GM21423 (cell line): ENCODE measurements at regions not wholly inside any gene's neighbourhood (a gene's known extent, or its start where the extent isn't known, plus 50 kb on each side); places are given as distances from the start of the nearest gene placed in this dataset.

Source experiments
- ATAC-seq: cut with Tn5 transposase; IDR thresholded peaks from one replicate; pipeline ENCODE4 v1.9.1; 2021; ENCODE audit warnings: mild to moderate bottlenecking, moderate library complexity; ENCODE audit not compliant: unreplicated experiment

GRCh38 chr3:18008706-18009368 lies 266.4 kb upstream of the TBC1D5 start:
- ATAC-seq, result no peak

- ATAC-seq, result no peak
Measured at GRCh38 chr3:18007980-18008379, 265.5 kb upstream of the TBC1D5 start.

DNA sequence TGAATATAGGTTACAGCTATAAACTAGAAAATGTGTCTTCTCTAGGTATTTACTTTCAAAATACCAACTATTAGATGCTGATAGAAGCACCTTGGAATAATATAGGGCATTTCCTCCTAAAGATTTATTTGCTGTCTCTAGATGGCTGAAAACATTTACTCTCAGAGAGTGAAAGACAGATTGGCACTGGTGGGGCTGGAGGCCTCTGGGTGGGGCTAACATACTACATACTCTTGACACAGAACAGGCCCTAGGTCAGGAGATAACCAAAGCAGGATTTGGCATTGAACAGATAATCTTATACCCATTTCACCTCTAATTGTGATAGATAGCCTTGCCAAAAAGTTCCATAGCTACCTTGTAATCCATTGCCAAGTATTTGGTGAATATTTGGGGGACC lies 253.3 kb upstream of the TBC1D5 start:
- no peak for ATAC-seq

GRCh38 chr3:17994167-17994566 lies 251.7 kb upstream of the TBC1D5 start:
- no peak for ATAC-seq

GRCh38 chr3:17990390-17990789 lies 248.0 kb upstream of the TBC1D5 start:
- ATAC-seq, result no peak

DNA sequence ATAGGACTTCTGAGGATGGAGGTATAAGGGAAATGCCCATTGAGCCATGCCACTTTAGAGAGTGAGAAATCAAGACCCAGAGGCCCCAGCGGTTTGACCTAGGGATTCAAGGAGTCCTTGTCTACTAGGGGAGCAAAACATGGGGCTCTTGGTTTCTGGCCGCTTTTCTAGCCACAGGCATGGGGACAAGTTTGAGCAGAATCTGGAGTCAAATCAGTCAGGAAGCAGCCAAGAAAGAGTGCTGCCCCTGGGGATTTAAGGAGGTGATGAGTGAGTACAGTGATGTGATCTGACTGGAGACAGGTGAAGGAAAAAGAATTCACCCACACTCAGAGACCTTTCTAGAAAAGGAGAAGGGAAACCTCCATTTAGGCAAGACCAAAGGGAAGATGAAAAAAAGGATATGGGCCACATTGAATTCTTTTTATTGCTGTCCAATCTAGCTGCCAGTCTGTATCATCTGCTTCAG lies 244.0 kb upstream of the TBC1D5 start:
- no peak for ATAC-seq

DNA sequence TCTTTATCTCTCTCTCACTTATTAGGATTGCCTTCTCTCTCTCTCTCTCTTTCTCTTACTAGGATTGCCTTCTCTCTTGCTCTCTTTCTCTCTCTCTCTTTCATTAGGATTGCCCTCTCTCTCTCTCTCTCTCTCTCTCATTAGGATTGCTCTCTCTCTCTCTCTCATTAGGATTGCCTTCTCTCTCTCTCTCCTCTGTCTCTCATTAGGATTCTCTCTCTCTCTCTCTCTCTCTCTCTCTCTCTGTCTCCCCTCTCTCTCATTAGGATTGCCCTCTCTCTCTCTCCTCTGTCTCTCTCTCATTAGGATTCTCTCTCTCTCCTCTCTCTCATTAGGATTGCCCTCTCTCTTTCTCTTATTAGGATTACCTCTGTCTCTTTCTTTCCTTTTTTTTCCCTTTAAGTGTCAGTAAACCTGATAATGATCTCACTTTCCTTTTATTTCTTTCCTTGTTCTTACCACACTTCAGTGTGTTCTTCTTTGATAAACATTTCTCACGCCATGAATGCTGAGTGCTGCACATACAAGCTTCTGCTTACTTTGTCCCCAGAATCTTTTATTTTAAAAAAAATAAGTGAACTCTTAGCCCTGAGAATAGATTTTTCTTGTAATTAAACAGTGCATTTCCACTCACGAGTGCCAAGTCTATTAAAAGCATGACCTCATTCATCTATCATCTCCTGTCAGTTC lies 243.4 kb upstream of the TBC1D5 start:
- ATAC-seq, result no peak

DNA sequence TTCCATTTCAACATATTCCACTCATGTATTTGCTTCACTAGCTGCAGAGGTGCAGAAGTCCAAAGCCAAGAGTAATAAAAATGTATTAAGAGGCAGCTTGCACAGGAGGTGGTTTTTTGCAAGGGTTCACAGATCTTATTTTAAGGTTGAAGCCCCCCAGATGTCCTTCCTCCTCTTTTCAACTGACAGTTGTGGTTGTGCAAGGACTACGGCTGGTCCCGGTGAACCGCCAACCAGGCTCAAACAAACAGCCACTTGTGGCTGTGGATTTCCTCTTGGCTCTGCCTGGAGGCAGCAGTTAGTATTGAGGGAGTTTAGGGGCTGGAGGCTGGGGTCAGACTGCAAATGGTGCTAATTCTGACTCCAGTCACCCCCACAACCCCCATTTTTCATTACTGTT lies 240.7 kb upstream of the TBC1D5 start:
- no peak for ATAC-seq

GRCh38 chr3:17982211-17982880 lies 239.9 kb upstream of the TBC1D5 start:
- ATAC-seq, result no peak

- ATAC-seq, result no peak
Measured at GRCh38 chr3:17980863-17981262, 238.4 kb upstream of the TBC1D5 start.

GRCh38 chr3:17979911-17980310 lies 237.5 kb upstream of the TBC1D5 start:
- ATAC-seq, result no peak

GRCh38 chr3:17979252-17979651 lies 236.8 kb upstream of the TBC1D5 start:
- ATAC-seq, result no peak

GRCh38 chr3:17974206-17974841 lies 231.9 kb upstream of the TBC1D5 start:
- ATAC-seq, result no peak

DNA sequence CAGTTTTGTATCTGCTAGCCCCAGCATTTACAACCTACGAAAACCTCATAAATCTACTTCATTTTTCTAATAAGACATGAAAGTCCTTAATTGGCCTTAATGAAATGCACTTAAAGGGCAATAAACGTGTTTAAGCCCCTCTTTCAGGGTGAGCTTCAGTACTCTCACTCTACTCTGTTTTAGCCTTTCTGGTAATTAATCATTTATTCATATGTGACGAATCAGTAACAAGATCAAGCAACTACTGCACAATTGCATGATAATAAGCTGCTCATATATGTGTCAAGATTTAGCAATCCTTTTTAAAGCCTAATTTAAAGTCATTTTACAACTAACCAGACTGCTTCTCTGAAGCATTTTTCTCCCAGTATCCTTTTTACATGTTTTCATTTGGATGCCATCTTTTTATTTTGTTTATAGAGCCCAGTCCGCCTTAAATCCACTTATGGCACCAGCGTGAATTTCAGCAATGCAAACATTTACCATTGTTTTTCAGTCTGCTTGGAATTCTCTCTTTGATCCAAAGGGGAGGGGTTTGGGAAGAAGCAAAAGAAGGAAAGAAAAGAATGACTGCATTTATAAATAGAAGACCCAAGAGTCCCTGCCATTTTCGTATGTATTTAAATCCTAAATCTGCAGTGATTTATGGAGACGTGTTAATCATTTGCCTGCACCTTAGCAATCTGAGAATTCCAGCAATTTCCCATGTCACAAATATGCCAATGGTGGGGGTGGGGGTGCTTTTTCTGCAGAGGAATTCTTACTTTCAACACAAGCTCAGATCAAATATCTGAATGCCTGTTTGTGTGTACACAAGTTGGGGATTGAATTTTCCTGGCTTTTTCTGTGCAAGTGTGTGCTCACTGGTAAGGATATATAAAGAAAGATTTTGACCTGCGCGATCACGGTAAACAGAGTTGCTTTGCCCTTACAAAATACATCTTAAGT lies 230.8 kb upstream of the TBC1D5 start:
- ATAC-seq, result no peak

GRCh38 chr3:17972476-17972875 lies 230.0 kb upstream of the TBC1D5 start:
- no peak for ATAC-seq

DNA sequence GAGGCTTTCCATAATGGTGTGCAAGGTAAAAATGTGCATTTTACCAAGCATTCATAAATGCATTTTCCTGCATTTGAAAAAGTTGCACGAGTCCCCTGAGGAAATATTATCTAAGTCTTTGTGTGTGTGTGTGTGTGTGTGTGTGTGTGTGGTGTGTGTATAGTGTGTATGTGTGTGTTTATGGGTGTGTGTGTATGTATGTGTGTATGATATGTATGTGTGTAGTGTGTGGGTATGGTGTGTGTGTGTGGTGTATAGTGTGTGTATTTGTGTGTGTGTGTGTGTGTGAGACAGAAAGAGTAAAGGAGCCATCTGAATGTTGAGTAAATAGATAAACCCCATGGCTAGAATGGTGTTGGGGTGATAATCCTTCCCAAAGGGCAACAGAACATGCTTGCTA lies 229.6 kb upstream of the TBC1D5 start:
- ATAC-seq, result no peak

- ATAC-seq, result no peak
Measured at GRCh38 chr3:17969985-17970568, 227.6 kb upstream of the TBC1D5 start.

GRCh38 chr3:17969244-17969643 lies 226.8 kb upstream of the TBC1D5 start:
- ATAC-seq, result no peak

DNA sequence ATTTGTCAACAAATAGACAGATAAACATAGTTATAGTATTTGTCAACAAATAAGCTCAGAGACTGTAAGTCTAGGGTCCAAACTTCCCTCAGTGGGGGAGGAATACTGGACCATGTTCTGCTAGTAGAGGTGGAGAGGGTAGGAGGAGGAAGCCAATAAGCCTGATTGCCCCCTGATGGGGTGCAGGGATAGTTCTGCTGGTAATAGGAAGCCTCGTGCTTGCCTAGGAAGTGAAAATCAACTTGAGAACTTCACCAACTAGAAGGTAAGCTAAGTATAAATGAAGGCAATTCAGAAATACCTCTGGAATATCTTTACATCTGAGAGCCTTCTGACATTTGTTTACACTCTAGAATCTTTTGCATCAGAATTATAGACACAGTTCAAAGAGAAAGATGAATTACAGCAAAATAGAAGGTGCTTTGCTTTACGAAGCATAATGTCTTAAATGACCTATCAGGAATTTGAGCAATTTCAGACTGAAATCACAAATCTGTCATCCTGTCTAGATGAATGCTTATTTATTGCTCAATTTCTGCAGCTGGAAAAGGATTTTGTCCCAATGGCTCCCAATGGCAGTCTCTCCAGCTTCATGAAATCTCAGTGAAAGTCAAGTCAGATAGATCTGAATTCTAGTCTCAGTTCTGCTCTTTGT lies 225.6 kb upstream of the TBC1D5 start:
- ATAC-seq, result no peak

- no peak for ATAC-seq
Measured at GRCh38 chr3:17967111-17967510, 224.7 kb upstream of the TBC1D5 start.
